ENCODE measurements at regions not wholly inside any gene's neighbourhood (a gene's known extent, or its start where the extent isn't known, plus 50 kb on each side); places are given as distances from the start of the nearest gene placed in this dataset.

GRCh38 chr15:79154483-79155135 lies 64.0 kb upstream of the RASGRF1 start:
- TF ChIP-seq CTCF (IDR thresholded peaks at IDR 0.05) (no peak), EP300 (IDR thresholded peaks at IDR 0.05; ENCODE audit: low read depth) (no peak), POLR2AphosphoS5 (IDR thresholded peaks at IDR 0.05) (no peak)
